ENCODE measurements at regions not wholly inside any gene's neighbourhood (a gene's known extent, or its start where the extent isn't known, plus 50 kb on each side); places are given as distances from the start of the nearest gene placed in this dataset.

DNA sequence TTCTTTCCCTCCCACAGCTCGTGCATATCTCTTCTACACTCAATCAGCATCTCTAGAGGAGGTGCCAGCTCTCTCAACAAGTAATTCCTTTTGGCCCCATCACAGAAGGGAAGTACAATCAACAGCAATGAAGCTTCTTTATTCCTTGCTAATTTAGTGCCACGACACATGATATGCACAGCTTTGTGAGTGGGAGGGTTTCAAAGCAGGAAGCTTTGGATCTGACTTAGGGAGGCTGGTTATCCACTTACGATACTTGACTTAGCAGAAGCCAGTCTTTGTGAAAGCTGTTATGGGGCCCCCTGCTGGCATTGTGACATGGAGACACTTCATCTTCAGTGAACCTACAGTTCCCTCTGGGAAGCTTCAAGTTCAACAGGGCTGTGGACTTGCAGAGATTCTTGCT is 81.0 kb downstream of the TMEM100 start:
- TF ChIP-seq ARNT (IDR thresholded peaks at IDR 0.05) (no peak), SP1 (IDR thresholded peaks at IDR 0.05) (no peak), SUZ12 (IDR thresholded peaks at IDR 0.05) (no peak), CTBP1 (IDR thresholded peaks at IDR 0.05; ENCODE audit: borderline replicate concordance) (no peak), HDGF (IDR thresholded peaks at IDR 0.05; ENCODE audit: borderline replicate concordance) (no peak)
- TF ChIP-seq, protein P1, sequence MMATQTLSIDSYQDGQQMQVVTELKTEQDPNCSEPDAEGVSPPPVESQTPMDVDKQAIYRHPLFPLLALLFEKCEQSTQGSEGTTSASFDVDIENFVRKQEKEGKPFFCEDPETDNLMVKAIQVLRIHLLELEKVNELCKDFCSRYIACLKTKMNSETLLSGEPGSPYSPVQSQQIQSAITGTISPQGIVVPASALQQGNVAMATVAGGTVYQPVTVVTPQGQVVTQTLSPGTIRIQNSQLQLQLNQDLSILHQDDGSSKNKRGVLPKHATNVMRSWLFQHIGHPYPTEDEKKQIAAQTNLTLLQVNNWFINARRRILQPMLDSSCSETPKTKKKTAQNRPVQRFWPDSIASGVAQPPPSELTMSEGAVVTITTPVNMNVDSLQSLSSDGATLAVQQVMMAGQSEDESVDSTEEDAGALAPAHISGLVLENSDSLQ (IDR thresholded peaks at IDR 0.05), result no peak
